Tibial artery (tissue), 4 donors: ENCODE measurements at regions not wholly inside any gene's neighbourhood (a gene's known extent, or its start where the extent isn't known, plus 50 kb on each side); places are given as distances from the start of the nearest gene placed in this dataset.

Experiments used
- DNase-seq, 2 donors: peaks; one replicate each; pipeline ENCODE4 v3.0.0-alpha.2; 2019
- H3K27ac ChIP-seq, 2 donors: fragments of 200-600 bp; sonication (generic) in 1 of 2; 1 replicate in 1 of 2; 2 replicates in 1 of 2; pipeline ENCODE4 v1.5.1; 2018 to 2019; ENCODE audit warnings: mild to moderate bottlenecking in 1 of 2
- H3K27me3 ChIP-seq, 2 donors: fragments of 200-600 bp; sonication (generic) in 1 of 2; one replicate each; pipeline versions ENCODE4 v1.5.1 to v1.6.0; 2016 to 2019
- H3K36me3 ChIP-seq, 3 donors: fragments of 200-600 bp; sonication (generic) in 2 of 3; one replicate each; pipeline ENCODE4 v1.5.1; 2016 to 2019; ENCODE audit warnings: mild to moderate bottlenecking in 2 of 3
- H3K4me1 ChIP-seq, 4 donors: fragments of 200-600 bp; sonication (generic) in 2 of 4; 1 replicate in 3 of 4; 2 replicates in 1 of 4; pipeline ENCODE4 v1.5.1; 2016 to 2019
- H3K4me3 ChIP-seq, 2 donors: fragments of 200-600 bp; sonication (generic) in 1 of 2; 1 replicate in 1 of 2; 2 replicates in 1 of 2; pipeline ENCODE4 v1.5.1; 2018 to 2019; ENCODE audit warnings: mild to moderate bottlenecking in 2 of 2
- H3K9me3 ChIP-seq, 3 donors: fragments of 200-600 bp; sonication (generic) in 1 of 3; one replicate each; pipeline ENCODE4 v1.5.1; 2016 to 2019
- CTCF ChIP-seq, 2 experiments: fragments of 200-600 bp in 1 of 2; fragments of 450-650 bp in 1 of 2; IDR thresholded peaks; one replicate each; pipeline ENCODE4 v1.5.1; 2017 to 2019; ENCODE audit warnings: antibody characterized with exemption in 2 of 2, mild to moderate bottlenecking in 1 of 2, moderate library complexity in 1 of 2
- intact Hi-C: fragments of 100-400 bp; cut with DNase I; formaldehyde crosslinking; loops from one replicate; pipeline ENCODE4 v1.15.0; 2023; ENCODE audit warnings: low total_unique reads

GRCh38 chr16:5928476-5929065, 831.0 kb upstream of the EEF2KMT start:
- no peak for DNase-seq
- Histone ChIP-seq H3K4me3 (no peak overlapping the region), H3K36me3 (no peaks in the 10 kb centered on the region), H3K9me3 (no peaks in the 10 kb centered on the region), H3K4me1 (no peaks in the 10 kb centered on the region), H3K27me3 (no peaks in the 10 kb centered on the region), H3K27ac (no peak overlapping the region)
- no peak for TF ChIP-seq CTCF (IDR thresholded peaks at IDR 0.05)
- intact Hi-C loops = no loop called here

- no peak for TF ChIP-seq CTCF (IDR thresholded peaks at IDR 0.05)
- no peak overlapping the region for H3K27ac ChIP-seq
- no peaks in the 10 kb centered on the region for H3K4me1 ChIP-seq
- no peaks in the 10 kb centered on the region for H3K36me3 ChIP-seq
- no peak overlapping the region for H3K4me3 ChIP-seq
- no peak for DNase-seq
- intact Hi-C loops = no loop called here
- no peaks in the 10 kb centered on the region for H3K9me3 ChIP-seq
- no peaks in the 10 kb centered on the region for H3K27me3 ChIP-seq
These were observed 828.3 kb upstream of the EEF2KMT start for GRCh38 chr16:5925850-5926249.

GRCh38 chr16:5922686-5923085, 825.1 kb upstream of the EEF2KMT start:
- Histone ChIP-seq H3K27ac (no peak overlapping the region), H3K4me3 (no peak overlapping the region), H3K4me1 (no peaks in the 10 kb centered on the region), H3K36me3 (no peaks in the 10 kb centered on the region), H3K27me3 (no peaks in the 10 kb centered on the region), H3K9me3 (no peaks in the 10 kb centered on the region)
- intact Hi-C loops = no loop called here
- no peak for DNase-seq
- TF ChIP-seq CTCF (IDR thresholded peaks at IDR 0.05) = no peak

- H3K4me3 ChIP-seq = no peak overlapping the region
- no peak for TF ChIP-seq CTCF (IDR thresholded peaks at IDR 0.05)
- no peaks in the 10 kb centered on the region for H3K36me3 ChIP-seq
- no peak overlapping the region for H3K27ac ChIP-seq
- no peaks in the 10 kb centered on the region for H3K27me3 ChIP-seq
- intact Hi-C loops = no loop called here
- H3K4me1 ChIP-seq = no peaks in the 10 kb centered on the region
- no peak for DNase-seq
- no peaks in the 10 kb centered on the region for H3K9me3 ChIP-seq
These were observed 821.1 kb upstream of the EEF2KMT start for GRCh38 chr16:5918567-5919130.

GRCh38 chr16:5917436-5918195, 820.0 kb upstream of the EEF2KMT start:
- H3K9me3 ChIP-seq = no peaks in the 10 kb centered on the region
- H3K4me3 ChIP-seq = no peak overlapping the region
- no peaks in the 10 kb centered on the region for H3K4me1 ChIP-seq
- intact Hi-C loops = no loop called here
- TF ChIP-seq CTCF (IDR thresholded peaks at IDR 0.05) = no peak
- DNase-seq = no peak
- H3K27ac ChIP-seq = no peak overlapping the region
- no peaks in the 10 kb centered on the region for H3K36me3 ChIP-seq
- H3K27me3 ChIP-seq = no peaks in the 10 kb centered on the region
